Stimulated activated CD8-positive, alpha-beta memory T cell treated with anti-CD3 and anti-CD28 coated beads, Interleukin-2, amount 100 ng/mL, for 48 hours (primary cell): ENCODE measurements at regions not wholly inside any gene's neighbourhood (a gene's known extent, or its start where the extent isn't known, plus 50 kb on each side); places are given as distances from the start of the nearest gene placed in this dataset.
"Not testable (repeated sequence)": the region's sequence is repeated elsewhere in the genome, so short reads cannot be mapped to it uniquely, and the experiment has no call there.

Experiments used
- DNase-seq, 2 donors: peaks; one replicate each; pipeline ENCODE4 v3.0.0-alpha.2; 2020; ENCODE audit warnings: low read depth in 2 of 2

- DNase-seq = no peak
Measured at GRCh38 chr10:128576943-128577670, 450.9 kb upstream of the MKI67 start.

GRCh38 chr10:128577958-128578750 is 451.9 kb upstream of the MKI67 start:
- no peak for DNase-seq

GRCh38 chr10:128578766-128579165 is 452.5 kb upstream of the MKI67 start:
- no peak for DNase-seq

GRCh38 chr10:128579280-128579865 is 453.1 kb upstream of the MKI67 start:
- no peak for DNase-seq

- no peak for DNase-seq
Measured at GRCh38 chr10:128579901-128580300, 453.7 kb upstream of the MKI67 start.

DNA sequence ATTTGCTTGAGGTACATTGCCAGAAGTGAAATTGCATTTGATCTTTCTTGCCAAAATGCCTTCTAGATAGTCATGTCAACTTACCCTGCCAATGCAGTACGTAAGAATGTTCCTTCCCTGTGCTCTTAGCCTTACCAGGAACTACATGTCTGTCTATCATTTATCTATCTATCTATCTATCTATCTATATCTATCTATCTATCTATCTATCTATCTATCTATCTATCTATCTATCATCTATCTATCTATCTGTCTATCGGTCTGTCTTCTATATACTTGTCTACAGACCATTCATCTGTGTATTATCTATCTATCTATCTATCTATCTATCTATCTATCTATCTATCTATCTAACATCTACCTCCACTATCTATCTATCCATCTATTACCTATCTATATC is 456.9 kb upstream of the MKI67 start:
- not testable (repeated sequence) for DNase-seq

GRCh38 chr10:128586599-128586998 is 460.4 kb upstream of the MKI67 start:
- not testable (repeated sequence) for DNase-seq

DNA sequence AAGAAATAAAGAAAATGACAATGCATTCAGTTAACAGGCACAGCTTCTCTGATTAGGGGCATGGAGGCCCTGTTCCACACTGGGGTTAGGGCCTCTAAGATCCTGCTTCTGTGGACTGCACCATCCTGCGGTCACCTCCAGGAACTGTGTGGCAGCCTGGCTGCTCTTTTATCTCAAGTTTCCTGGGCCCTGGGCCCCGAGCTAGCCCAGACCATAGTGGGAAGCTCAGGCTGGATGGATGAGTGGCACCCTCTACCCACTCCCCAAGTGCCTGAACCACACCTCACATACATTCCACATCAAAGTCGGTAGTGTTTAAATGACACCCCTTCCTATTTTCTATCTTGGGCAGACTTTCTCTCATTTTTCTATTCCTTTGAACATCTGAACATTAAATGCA is 461.5 kb upstream of the MKI67 start:
- no peak for DNase-seq

- no peak for DNase-seq
Measured at GRCh38 chr10:128588402-128588801, 462.2 kb upstream of the MKI67 start.

DNA sequence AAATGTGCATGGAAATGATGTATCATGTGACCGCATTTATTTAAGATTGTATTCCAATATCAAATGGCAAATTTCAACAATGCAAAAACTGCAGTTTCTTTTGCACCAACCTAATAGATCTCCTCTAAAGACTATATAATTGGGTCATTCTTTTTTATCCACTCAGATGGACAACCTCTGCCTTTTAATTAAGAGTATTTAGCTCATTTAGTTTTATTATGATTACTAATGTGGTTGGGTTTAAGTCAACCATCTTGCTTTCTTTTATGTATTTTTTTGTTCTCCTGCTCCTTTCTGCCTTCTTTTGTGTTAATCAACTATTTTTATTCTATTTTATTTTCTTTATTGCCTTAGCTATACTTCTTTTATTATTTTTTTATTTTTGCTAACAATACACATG is 468.5 kb upstream of the MKI67 start:
- no peak for DNase-seq

- DNase-seq = no peak
Measured at GRCh38 chr10:128596906-128597305, 470.7 kb upstream of the MKI67 start.

DNA sequence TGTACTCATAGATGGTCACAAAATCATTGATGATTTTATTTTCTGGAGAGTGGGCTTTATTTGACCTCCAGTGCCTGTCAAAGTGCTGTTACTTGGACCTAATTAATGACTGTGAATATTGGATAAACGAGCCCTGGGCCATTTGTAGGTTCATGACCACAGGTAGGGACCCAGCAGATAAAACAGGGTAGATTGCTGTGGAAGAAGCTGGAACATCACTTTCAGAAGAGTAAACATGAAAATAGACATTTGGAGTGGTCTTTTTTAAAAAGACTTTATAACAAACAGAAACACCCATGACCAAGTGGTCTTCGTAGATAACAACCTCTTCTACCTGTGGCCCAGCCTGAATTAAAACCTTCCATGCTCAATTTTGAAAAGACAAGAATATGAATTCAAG is 472.8 kb upstream of the MKI67 start:
- DNase-seq = no peak

GRCh38 chr10:128599538-128599937 is 473.3 kb upstream of the MKI67 start:
- DNase-seq = no peak

GRCh38 chr10:128602183-128602582 is 476.0 kb upstream of the MKI67 start:
- DNase-seq = no peak

DNA sequence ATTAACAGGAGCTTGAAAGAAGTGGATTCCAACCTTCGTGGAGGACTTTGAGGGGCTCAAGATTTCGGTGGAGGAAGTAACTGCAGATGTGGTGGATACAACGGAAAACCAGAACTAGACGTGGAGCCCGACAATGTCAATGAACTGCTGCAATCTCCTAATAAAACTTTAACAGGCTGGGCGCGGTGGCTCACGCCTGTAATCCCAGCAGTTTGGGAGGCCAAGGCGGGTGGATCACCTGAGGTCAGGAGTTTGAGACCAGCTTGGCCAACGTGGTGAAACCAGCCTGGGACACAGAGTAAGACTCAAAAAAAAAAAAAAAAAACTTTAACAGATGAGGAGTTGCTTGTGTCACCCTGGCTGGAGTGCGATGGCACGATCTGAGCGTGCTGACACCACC is 477.8 kb upstream of the MKI67 start:
- DNase-seq = no peak

GRCh38 chr10:128605180-128605579 is 479.0 kb upstream of the MKI67 start:
- DNase-seq = no peak

DNA sequence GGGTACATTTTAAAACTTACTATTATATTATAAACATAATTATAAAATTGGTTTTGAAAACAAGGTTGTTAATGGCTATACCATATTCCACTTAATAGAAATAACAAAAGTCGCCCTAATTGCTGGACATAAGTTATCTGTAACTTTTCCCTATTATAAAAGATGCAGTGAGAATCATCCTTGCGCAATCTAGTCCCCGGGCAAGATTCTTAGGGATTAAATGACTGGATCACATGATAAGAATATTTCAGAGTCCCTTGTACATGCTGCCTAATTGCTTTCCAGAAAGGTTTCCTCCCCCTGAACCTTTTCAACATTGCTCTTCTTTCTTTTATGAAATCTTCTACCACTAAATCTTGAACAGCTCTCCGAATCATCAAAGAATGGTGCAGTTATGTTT is 479.8 kb upstream of the MKI67 start:
- DNase-seq = no peak

- DNase-seq = no peak
Measured at GRCh38 chr10:128608791-128609190, 482.6 kb upstream of the MKI67 start.

GRCh38 chr10:128609460-128609859 is 483.2 kb upstream of the MKI67 start:
- DNase-seq = no peak

DNA sequence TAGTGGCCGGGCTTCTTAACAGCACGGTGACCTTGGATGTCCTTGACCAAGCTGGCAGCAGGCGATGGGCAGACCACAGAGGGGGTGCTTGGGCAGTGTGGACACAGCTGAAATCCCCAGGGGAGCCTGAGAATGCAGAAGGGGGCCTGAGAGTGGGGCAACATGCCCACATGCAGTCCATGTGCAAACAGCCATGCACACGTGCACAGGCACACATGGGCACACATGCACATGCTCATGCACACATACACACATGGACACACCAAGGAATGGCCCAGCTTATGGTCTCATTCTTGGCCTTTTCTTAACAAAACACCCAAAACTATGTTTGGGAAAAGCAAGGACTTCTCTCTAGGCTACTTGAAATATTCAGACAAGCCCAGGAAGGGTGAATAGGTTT is 483.9 kb upstream of the MKI67 start:
- DNase-seq = no peak

DNA sequence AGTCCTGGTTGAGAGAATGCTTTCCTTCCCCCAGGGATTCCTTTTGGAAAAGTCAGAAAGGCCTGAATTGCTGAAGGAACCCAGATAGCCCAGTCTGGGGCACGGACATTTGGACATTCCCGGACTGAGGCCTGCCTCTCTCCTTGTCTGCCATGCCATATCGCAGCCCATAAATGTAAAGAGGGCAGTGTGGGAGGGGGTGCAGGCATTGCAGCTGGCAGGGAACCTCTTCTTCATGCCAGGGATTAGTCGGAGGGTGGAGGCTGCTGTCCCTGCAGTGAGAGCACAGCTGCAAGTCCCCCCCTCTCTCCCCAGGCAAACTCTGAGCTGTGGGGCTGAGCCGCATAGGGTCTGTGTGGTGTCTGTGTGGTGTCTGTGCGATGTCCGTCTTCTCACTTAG is 486.0 kb upstream of the MKI67 start:
- DNase-seq = no peak

GRCh38 chr10:128612631-128613030 is 486.4 kb upstream of the MKI67 start:
- DNase-seq = no peak

- no peak for DNase-seq
Measured at GRCh38 chr10:128614016-128614605, 487.9 kb upstream of the MKI67 start.
